IMR-90 (cell line): ENCODE measurements at regions not wholly inside any gene's neighbourhood (a gene's known extent, or its start where the extent isn't known, plus 50 kb on each side); places are given as distances from the start of the nearest gene placed in this dataset.

Experiments used
- ELK1 ChIP-seq: fragments of 150-350 bp; IDR thresholded peaks from 2 replicates; pipeline ENCODE4 v1.6.1; 2016; ENCODE audit warnings: low read depth, mild to moderate bottlenecking, low read length, moderate library complexity, borderline replicate concordance
- POLR2A ChIP-seq: IDR thresholded peaks from 2 replicates; pipeline ENCODE4 v1.6.1; 2012; ENCODE audit warnings: mild to moderate bottlenecking, low read depth, low read length
- TF ChIP-seq, protein P1 (sequence below): conservative IDR thresholded peaks from 2 replicates; pipeline ENCODE4 v1.5.1; 2012; ENCODE audit warnings: mild to moderate bottlenecking, low read depth, low read length, improper control_type of control experiment

- TF ChIP-seq, protein P1, sequence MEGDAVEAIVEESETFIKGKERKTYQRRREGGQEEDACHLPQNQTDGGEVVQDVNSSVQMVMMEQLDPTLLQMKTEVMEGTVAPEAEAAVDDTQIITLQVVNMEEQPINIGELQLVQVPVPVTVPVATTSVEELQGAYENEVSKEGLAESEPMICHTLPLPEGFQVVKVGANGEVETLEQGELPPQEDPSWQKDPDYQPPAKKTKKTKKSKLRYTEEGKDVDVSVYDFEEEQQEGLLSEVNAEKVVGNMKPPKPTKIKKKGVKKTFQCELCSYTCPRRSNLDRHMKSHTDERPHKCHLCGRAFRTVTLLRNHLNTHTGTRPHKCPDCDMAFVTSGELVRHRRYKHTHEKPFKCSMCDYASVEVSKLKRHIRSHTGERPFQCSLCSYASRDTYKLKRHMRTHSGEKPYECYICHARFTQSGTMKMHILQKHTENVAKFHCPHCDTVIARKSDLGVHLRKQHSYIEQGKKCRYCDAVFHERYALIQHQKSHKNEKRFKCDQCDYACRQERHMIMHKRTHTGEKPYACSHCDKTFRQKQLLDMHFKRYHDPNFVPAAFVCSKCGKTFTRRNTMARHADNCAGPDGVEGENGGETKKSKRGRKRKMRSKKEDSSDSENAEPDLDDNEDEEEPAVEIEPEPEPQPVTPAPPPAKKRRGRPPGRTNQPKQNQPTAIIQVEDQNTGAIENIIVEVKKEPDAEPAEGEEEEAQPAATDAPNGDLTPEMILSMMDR: no peak
- no peak for TF ChIP-seq POLR2A
- TF ChIP-seq ELK1: no peak
These were observed 535.7 kb upstream of the ZEB2 start for GRCh38 chr2:145055651-145056050.
